Parathyroid adenoma (tissue), 2 donors: ENCODE measurements at regions not wholly inside any gene's neighbourhood (a gene's known extent, or its start where the extent isn't known, plus 50 kb on each side); places are given as distances from the start of the nearest gene placed in this dataset.

Experiments
- H2AFZ ChIP-seq: fragments of 300-600 bp; sonication (generic); one replicate; pipeline ENCODE4 v1.7.0; 2017; ENCODE audit warnings: antibody characterized with exemption, mild to moderate bottlenecking
- H3K27ac ChIP-seq: fragments of 300-600 bp; sonication (generic); one replicate; pipeline ENCODE4 v1.7.0; 2017
- H3K27me3 ChIP-seq: fragments of 300-600 bp; sonication (generic); one replicate; pipeline ENCODE4 v1.7.0; 2017; ENCODE audit warnings: low read length; ENCODE audit not compliant: control insufficient read depth, insufficient read depth
- H3K36me3 ChIP-seq: fragments of 300-600 bp; sonication (generic); one replicate; pipeline ENCODE4 v1.7.0; 2017; ENCODE audit warnings: low read length; ENCODE audit not compliant: control insufficient read depth, insufficient read depth
- H3K4me1 ChIP-seq: fragments of 300-600 bp; sonication (generic); one replicate; pipeline ENCODE4 v1.7.0; 2017; ENCODE audit warnings: control low read depth
- H3K4me2 ChIP-seq: fragments of 300-600 bp; sonication (generic); one replicate; pipeline ENCODE4 v1.7.0; 2017; ENCODE audit warnings: low read length
- H3K4me3 ChIP-seq: fragments of 300-600 bp; sonication (generic); one replicate; pipeline ENCODE4 v1.7.0; 2017; ENCODE audit warnings: low read depth, low read length
- H3K79me2 ChIP-seq: fragments of 300-600 bp; sonication (generic); one replicate; pipeline ENCODE4 v1.7.0; 2017; ENCODE audit warnings: control low read depth
- H3K9ac ChIP-seq: fragments of 300-600 bp; sonication (generic); one replicate; pipeline ENCODE4 v1.7.0; 2017; ENCODE audit warnings: mild to moderate bottlenecking
- H3K9me3 ChIP-seq: fragments of 300-600 bp; sonication (generic); one replicate; pipeline ENCODE4 v1.7.0; 2017; ENCODE audit warnings: low read length; ENCODE audit not compliant: control insufficient read depth
- CTCF ChIP-seq: fragments of 300-600 bp; sonication (generic); IDR thresholded peaks from one replicate; pipeline ENCODE4 v1.7.0; 2017; ENCODE audit warnings: antibody characterized with exemption, mild to moderate bottlenecking
- donor health status: primary hyperparathyroidism.

DNA sequence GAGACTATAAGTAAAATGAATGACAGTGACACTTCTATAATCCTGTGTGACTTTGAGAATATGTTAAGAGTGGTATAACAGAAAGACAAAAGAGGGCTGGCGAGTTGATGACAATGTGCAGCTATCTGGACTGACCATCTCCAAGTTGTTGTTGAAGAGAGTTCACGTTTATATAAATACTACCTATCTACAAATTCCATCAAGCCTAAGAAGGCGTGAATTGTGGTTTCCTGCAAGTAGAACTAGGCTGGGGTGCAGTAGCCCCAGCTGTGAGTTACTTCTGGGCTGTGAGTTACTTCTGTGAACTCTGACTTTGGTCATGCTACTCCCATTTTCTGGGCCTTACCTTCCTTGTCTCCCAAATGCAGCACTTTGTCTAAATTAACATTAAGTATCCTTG is 561.0 kb downstream of the TBC1D4 start:
- no peaks in the 10 kb centered on the region for H3K79me2 ChIP-seq
- H3K9me3 ChIP-seq = no peaks in the 10 kb centered on the region
- no peak overlapping the region for H3K9ac ChIP-seq
- H2AFZ ChIP-seq = no peak overlapping the region
- no peak overlapping the region for H3K27ac ChIP-seq
- no peak overlapping the region for H3K4me2 ChIP-seq
- H3K4me3 ChIP-seq = no peak overlapping the region
- H3K36me3 ChIP-seq = no peaks in the 10 kb centered on the region
- no peak for TF ChIP-seq CTCF
- H3K27me3 ChIP-seq = no peaks in the 10 kb centered on the region
- H3K4me1 ChIP-seq = no peaks in the 10 kb centered on the region

GRCh38 chr13:74920361-74920760 is 561.6 kb downstream of the TBC1D4 start:
- Histone ChIP-seq H3K27ac (no peak overlapping the region), H3K36me3 (no peaks in the 10 kb centered on the region), H3K9ac (no peak overlapping the region), H3K4me1 (no peaks in the 10 kb centered on the region), H3K27me3 (no peaks in the 10 kb centered on the region), H3K79me2 (no peaks in the 10 kb centered on the region), H3K9me3 (no peaks in the 10 kb centered on the region), H2AFZ (no peak overlapping the region), H3K4me2 (no peak overlapping the region), H3K4me3 (no peak overlapping the region)
- TF ChIP-seq CTCF = no peak

- no peak for TF ChIP-seq CTCF
- Histone ChIP-seq H3K4me3 (no peak overlapping the region), H3K27me3 (no peaks in the 10 kb centered on the region), H2AFZ (no peak overlapping the region), H3K27ac (no peak overlapping the region), H3K4me2 (no peak overlapping the region), H3K4me1 (no peaks in the 10 kb centered on the region), H3K9me3 (no peaks in the 10 kb centered on the region), H3K79me2 (no peaks in the 10 kb centered on the region), H3K36me3 (no peaks in the 10 kb centered on the region), H3K9ac (no peak overlapping the region)
These were observed 562.1 kb downstream of the TBC1D4 start for GRCh38 chr13:74919914-74920313.

GRCh38 chr13:74912898-74913297 is 569.1 kb downstream of the TBC1D4 start:
- H3K4me1 ChIP-seq = no peaks in the 10 kb centered on the region
- H3K4me2 ChIP-seq = no peak overlapping the region
- H3K79me2 ChIP-seq = no peaks in the 10 kb centered on the region
- H3K9ac ChIP-seq = no peak overlapping the region
- H3K4me3 ChIP-seq = no peak overlapping the region
- H3K27me3 ChIP-seq = no peaks in the 10 kb centered on the region
- no peaks in the 10 kb centered on the region for H3K9me3 ChIP-seq
- no peak for TF ChIP-seq CTCF
- no peaks in the 10 kb centered on the region for H3K36me3 ChIP-seq
- no peak overlapping the region for H3K27ac ChIP-seq
- no peak overlapping the region for H2AFZ ChIP-seq

- no peak overlapping the region for H3K4me2 ChIP-seq
- no peak overlapping the region for H2AFZ ChIP-seq
- no peak for TF ChIP-seq CTCF
- H3K79me2 ChIP-seq = no peaks in the 10 kb centered on the region
- H3K9ac ChIP-seq = no peak overlapping the region
- H3K9me3 ChIP-seq = no peaks in the 10 kb centered on the region
- H3K4me1 ChIP-seq = no peaks in the 10 kb centered on the region
- no peak overlapping the region for H3K4me3 ChIP-seq
- H3K27ac ChIP-seq = no peak overlapping the region
- no peaks in the 10 kb centered on the region for H3K36me3 ChIP-seq
- H3K27me3 ChIP-seq = no peaks in the 10 kb centered on the region
These were observed 571.6 kb downstream of the TBC1D4 start for GRCh38 chr13:74910415-74910814.
